Mammary epithelial cell (primary cell): ENCODE measurements at regions not wholly inside any gene's neighbourhood (a gene's known extent, or its start where the extent isn't known, plus 50 kb on each side); places are given as distances from the start of the nearest gene placed in this dataset.

Experiments
- CTCF ChIP-seq, 2 donors: IDR thresholded peaks in 1 of 2; conservative IDR thresholded peaks in 1 of 2; 2 replicates each; pipeline ENCODE4 v1.5.1; 2011 to 2012; ENCODE audit warnings: inconsistent platforms in 2 of 2, low read length in 2 of 2, mild to moderate bottlenecking in 2 of 2, control low read depth in 1 of 2, low read depth in 1 of 2; ENCODE audit not compliant: insufficient read depth in 1 of 2; ENCODE audit errors: extremely low read depth in 1 of 2
- EZH2 ChIP-seq: IDR thresholded peaks from 2 replicates; pipeline ENCODE4 v1.6.1; 2012; ENCODE audit warnings: low read length, inconsistent platforms, borderline replicate concordance

- TF ChIP-seq CTCF (conservative IDR thresholded peaks at IDR 0.05 in 1 of 2, IDR thresholded peaks at IDR 0.05 in 1 of 2; ENCODE audit: extremely low read depth in 1 of 2, insufficient read depth in 1 of 2, low read depth in 1 of 2, low read length in 2 of 2) = no peak
- TF ChIP-seq EZH2 = no peak
Measured at GRCh38 chr13:90331974-90332373, 1015.5 kb upstream of the MIR17HG start.
